ENCODE measurements at regions not wholly inside any gene's neighbourhood (a gene's known extent, or its start where the extent isn't known, plus 50 kb on each side); places are given as distances from the start of the nearest gene placed in this dataset.

DNA sequence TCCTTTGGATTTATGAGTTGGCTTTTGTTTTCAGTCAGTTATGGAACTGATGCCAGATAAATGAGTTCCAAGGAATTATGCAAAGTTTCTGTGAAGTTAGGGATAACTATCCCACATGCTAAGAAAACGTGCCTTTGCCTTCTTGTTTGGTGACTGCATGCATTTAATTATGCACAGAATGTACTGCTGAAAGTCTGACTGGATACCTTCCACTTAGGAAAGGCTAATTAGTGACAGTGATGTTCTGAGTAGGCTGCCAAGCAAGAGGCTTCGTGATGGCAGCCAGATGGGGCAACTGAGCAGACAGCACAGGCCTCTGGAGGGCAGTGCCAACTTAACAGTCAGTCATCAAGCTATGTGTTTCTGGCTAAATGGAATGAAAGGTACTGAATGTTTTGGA, 289.9 kb downstream of the CD109 start:
- no peak for TF ChIP-seq EZH2 (IDR thresholded peaks at IDR 0.05; ENCODE audit: low read length, unreplicated experiment)
- TF ChIP-seq, protein P1, sequence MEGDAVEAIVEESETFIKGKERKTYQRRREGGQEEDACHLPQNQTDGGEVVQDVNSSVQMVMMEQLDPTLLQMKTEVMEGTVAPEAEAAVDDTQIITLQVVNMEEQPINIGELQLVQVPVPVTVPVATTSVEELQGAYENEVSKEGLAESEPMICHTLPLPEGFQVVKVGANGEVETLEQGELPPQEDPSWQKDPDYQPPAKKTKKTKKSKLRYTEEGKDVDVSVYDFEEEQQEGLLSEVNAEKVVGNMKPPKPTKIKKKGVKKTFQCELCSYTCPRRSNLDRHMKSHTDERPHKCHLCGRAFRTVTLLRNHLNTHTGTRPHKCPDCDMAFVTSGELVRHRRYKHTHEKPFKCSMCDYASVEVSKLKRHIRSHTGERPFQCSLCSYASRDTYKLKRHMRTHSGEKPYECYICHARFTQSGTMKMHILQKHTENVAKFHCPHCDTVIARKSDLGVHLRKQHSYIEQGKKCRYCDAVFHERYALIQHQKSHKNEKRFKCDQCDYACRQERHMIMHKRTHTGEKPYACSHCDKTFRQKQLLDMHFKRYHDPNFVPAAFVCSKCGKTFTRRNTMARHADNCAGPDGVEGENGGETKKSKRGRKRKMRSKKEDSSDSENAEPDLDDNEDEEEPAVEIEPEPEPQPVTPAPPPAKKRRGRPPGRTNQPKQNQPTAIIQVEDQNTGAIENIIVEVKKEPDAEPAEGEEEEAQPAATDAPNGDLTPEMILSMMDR (conservative IDR thresholded peaks at IDR 0.05; ENCODE audit: low read depth, low read length) = peak; percentile 68
